GM12878 (cell line): ENCODE measurements at regions not wholly inside any gene's neighbourhood (a gene's known extent, or its start where the extent isn't known, plus 50 kb on each side); places are given as distances from the start of the nearest gene placed in this dataset.

Experiments used
- BRCA1 ChIP-seq: IDR thresholded peaks from 2 replicates; pipeline ENCODE4 v1.6.1; 2011; ENCODE audit warnings: low read depth, low read length, improper control_type of control experiment
- ESRRA ChIP-seq: IDR thresholded peaks from 2 replicates; pipeline ENCODE4 v1.6.1; 2012; ENCODE audit warnings: mild to moderate bottlenecking, low read length, improper control_type of control experiment
- HCFC1 ChIP-seq: fragments of 150-350 bp; IDR thresholded peaks from 2 replicates; pipeline ENCODE4 v1.6.1; 2014; ENCODE audit warnings: low read length
- HDAC2 ChIP-seq: fragments of 200-600 bp; sonication (generic); IDR thresholded peaks from 2 replicates; pipeline ENCODE4 v1.6.1; 2017
- NFYB ChIP-seq: IDR thresholded peaks from 2 replicates; pipeline ENCODE4 v1.6.1; 2011; ENCODE audit warnings: low read depth, mild to moderate bottlenecking, low read length, improper control_type of control experiment, moderate library complexity; ENCODE audit not compliant: insufficient read depth
- POLR2A ChIP-seq: IDR thresholded peaks from 2 replicates; pipeline ENCODE4 v1.6.1; 2011; ENCODE audit warnings: low read depth, mild to moderate bottlenecking, low read length
- POLR2AphosphoS5 ChIP-seq: IDR thresholded peaks from 2 replicates; pipeline ENCODE4 v1.6.1; 2011; ENCODE audit warnings: mild to moderate bottlenecking, low read length, inconsistent platforms
- RFX5 ChIP-seq: IDR thresholded peaks from 2 replicates; pipeline ENCODE4 v1.6.1; 2011; ENCODE audit warnings: low read depth, low read length, improper control_type of control experiment
- SPI1 ChIP-seq: IDR thresholded peaks from 2 replicates; pipeline ENCODE4 v1.6.1; 2011; ENCODE audit warnings: low read depth, mild to moderate bottlenecking, low read length, moderate library complexity, borderline replicate concordance; ENCODE audit not compliant: insufficient read depth
- TAF1 ChIP-seq: IDR thresholded peaks from 2 replicates; pipeline ENCODE4 v1.6.1; 2011; ENCODE audit warnings: mild to moderate bottlenecking, low read depth, low read length, borderline replicate concordance
- YY1 ChIP-seq: IDR thresholded peaks from 2 replicates; pipeline ENCODE4 v1.6.1; 2011; ENCODE audit warnings: low read depth, mild to moderate bottlenecking, low read length
- TF ChIP-seq, protein P1 (sequence below): IDR thresholded peaks from 2 replicates; pipeline ENCODE4 v1.6.1; 2012; ENCODE audit warnings: low read length, inconsistent platforms
- TF ChIP-seq, protein P2 (sequence below), 3 experiments: IDR thresholded peaks in 2 of 3; conservative IDR thresholded peaks in 1 of 3; 2 replicates each; pipeline ENCODE4 v1.5.1; 2011; ENCODE audit warnings: low read depth in 3 of 3, low read length in 3 of 3, mild to moderate bottlenecking in 3 of 3, control low read depth in 2 of 3, moderate library complexity in 2 of 3, inconsistent platforms in 1 of 3, mixed read lengths in 1 of 3; ENCODE audit not compliant: control insufficient read depth in 2 of 3, insufficient read depth in 1 of 3; ENCODE audit errors: extremely low read depth in 1 of 3

DNA sequence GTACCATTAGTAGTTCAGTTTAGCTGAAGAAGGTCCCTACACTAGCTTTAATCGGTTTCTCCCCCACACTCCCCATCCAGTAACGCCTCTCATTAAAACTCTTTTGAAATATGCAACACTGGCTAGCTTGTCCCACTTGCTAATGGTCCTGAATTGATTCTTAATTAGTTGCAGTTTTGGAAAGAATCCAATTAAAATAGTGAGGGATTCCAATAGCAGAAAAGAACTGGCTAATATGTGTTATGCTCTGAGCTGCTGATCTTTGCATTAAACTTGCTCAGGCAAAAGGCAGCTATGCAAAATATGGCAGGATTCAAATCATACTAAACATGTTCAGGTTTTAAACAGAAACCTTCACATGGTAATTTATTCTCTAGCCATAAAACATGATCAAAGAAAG is 252.5 kb upstream of the HNRNPA3 start:
- no peak for TF ChIP-seq POLR2AphosphoS5
- TF ChIP-seq, protein P1, sequence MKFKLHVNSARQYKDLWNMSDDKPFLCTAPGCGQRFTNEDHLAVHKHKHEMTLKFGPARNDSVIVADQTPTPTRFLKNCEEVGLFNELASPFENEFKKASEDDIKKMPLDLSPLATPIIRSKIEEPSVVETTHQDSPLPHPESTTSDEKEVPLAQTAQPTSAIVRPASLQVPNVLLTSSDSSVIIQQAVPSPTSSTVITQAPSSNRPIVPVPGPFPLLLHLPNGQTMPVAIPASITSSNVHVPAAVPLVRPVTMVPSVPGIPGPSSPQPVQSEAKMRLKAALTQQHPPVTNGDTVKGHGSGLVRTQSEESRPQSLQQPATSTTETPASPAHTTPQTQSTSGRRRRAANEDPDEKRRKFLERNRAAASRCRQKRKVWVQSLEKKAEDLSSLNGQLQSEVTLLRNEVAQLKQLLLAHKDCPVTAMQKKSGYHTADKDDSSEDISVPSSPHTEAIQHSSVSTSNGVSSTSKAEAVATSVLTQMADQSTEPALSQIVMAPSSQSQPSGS = no peak
- TF ChIP-seq HDAC2 = no peak
- TF ChIP-seq POLR2A = no peak
- TF ChIP-seq, protein P2, sequence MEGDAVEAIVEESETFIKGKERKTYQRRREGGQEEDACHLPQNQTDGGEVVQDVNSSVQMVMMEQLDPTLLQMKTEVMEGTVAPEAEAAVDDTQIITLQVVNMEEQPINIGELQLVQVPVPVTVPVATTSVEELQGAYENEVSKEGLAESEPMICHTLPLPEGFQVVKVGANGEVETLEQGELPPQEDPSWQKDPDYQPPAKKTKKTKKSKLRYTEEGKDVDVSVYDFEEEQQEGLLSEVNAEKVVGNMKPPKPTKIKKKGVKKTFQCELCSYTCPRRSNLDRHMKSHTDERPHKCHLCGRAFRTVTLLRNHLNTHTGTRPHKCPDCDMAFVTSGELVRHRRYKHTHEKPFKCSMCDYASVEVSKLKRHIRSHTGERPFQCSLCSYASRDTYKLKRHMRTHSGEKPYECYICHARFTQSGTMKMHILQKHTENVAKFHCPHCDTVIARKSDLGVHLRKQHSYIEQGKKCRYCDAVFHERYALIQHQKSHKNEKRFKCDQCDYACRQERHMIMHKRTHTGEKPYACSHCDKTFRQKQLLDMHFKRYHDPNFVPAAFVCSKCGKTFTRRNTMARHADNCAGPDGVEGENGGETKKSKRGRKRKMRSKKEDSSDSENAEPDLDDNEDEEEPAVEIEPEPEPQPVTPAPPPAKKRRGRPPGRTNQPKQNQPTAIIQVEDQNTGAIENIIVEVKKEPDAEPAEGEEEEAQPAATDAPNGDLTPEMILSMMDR (IDR thresholded peaks at IDR 0.05 in 2 of 3, conservative IDR thresholded peaks at IDR 0.05 in 1 of 3; ENCODE audit: control insufficient read depth in 2 of 3, extremely low read depth in 1 of 3, insufficient read depth in 1 of 3, low read depth in 3 of 3, low read length in 3 of 3) = no peak
- no peak for TF ChIP-seq SPI1
- no peak for TF ChIP-seq ESRRA
- TF ChIP-seq RFX5 = no peak
- TF ChIP-seq YY1 = no peak
- no peak for TF ChIP-seq NFYB
- no peak for TF ChIP-seq HCFC1
- no peak for TF ChIP-seq BRCA1
- TF ChIP-seq TAF1 = no peak
